ENCODE measurements at regions not wholly inside any gene's neighbourhood (a gene's known extent, or its start where the extent isn't known, plus 50 kb on each side); places are given as distances from the start of the nearest gene placed in this dataset.

DNA sequence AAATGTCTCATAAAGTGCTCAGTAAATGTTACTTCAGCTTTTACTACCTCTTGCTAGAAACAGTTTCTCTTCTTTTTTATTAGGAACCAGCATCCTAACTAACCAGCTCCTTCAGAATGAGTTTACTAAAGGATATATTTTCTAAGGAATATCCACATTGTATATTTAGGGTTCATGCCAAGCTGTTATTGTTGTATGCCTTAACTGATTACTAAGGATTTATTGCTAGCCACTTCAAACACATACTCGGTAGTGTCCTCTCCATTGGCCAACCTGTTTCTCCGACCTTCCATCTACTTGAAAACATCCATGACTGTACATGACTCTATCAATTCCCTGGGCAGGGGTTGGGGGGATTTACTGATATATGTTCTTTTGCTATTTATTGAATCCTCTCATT is 906.3 kb upstream of the SORCS1 start (continued):
- TF ChIP-seq SP4 (IDR thresholded peaks at IDR 0.05; ENCODE audit: low read length) (no peak), BRCA1 (IDR thresholded peaks at IDR 0.05; ENCODE audit: low read depth, low read length) (no peak), TAF7 (optimal IDR thresholded peaks at IDR 0.05; ENCODE audit: borderline replicate concordance, low read depth, low read length) (no peak), SP1 (IDR thresholded peaks at IDR 0.05; ENCODE audit: low read depth, low read length) (no peak), SRF (IDR thresholded peaks at IDR 0.05; ENCODE audit: low read depth, low read length) (no peak)
